Upper lobe of right lung (tissue), 1 donor: ENCODE measurements at regions not wholly inside any gene's neighbourhood (a gene's known extent, or its start where the extent isn't known, plus 50 kb on each side); places are given as distances from the start of the nearest gene placed in this dataset.

Experiments
- ATAC-seq: fragments of 200-7000 bp; cut with Tn5 transposase; one replicate; pipeline ENCODE4 v1.9.1; 2020; ENCODE audit warnings: mild to moderate bottlenecking, moderate library complexity
- DNase-seq: peaks from one replicate; pipeline ENCODE4 v3.0.0-alpha.2; 2020
- H3K27ac ChIP-seq: fragments of 200-600 bp; one replicate; pipeline ENCODE4 v1.8.0; 2022
- H3K27me3 ChIP-seq: fragments of 200-600 bp; one replicate; pipeline ENCODE4 v1.8.0; 2022; ENCODE audit warnings: mild to moderate bottlenecking
- H3K36me3 ChIP-seq: fragments of 200-600 bp; one replicate; pipeline ENCODE4 v1.8.0; 2022
- H3K4me1 ChIP-seq: fragments of 200-600 bp; one replicate; pipeline ENCODE4 v1.8.0; 2022
- H3K4me3 ChIP-seq: fragments of 200-600 bp; one replicate; pipeline ENCODE4 v1.8.0; 2022; ENCODE audit warnings: mild to moderate bottlenecking
- H3K9me3 ChIP-seq: fragments of 200-600 bp; one replicate; pipeline ENCODE4 v1.8.0; 2022
- CTCF ChIP-seq: fragments of 200-600 bp; IDR thresholded peaks from one replicate; pipeline ENCODE4 v1.8.0; 2022; ENCODE audit warnings: antibody characterized with exemption
- intact Hi-C: fragments of 100-400 bp; cut with DNase I; formaldehyde crosslinking; loops from one replicate; pipeline ENCODE4 v1.11.0; 2022
- donor health status: DM: no; HTN: yes; CAD: no; lungs with severe emphysema.

GRCh38 chr7:18234519-18234918 lies 206.9 kb upstream of the PRPS1L1 start:
- DNase-seq (no peak), ATAC-seq (no peak)
- H3K27ac ChIP-seq, result no peak overlapping the region
- no peak for TF ChIP-seq CTCF
- H3K9me3 ChIP-seq, result no peaks in the 10 kb centered on the region
- no peak overlapping the region for H3K4me3 ChIP-seq
- intact Hi-C loops, result no loop called here
- no peaks in the 10 kb centered on the region for H3K36me3 ChIP-seq
- H3K27me3 ChIP-seq, result no peaks in the 10 kb centered on the region
- no peaks in the 10 kb centered on the region for H3K4me1 ChIP-seq

GRCh38 chr7:18235819-18236218 lies 208.2 kb upstream of the PRPS1L1 start:
- no peak for TF ChIP-seq CTCF
- Histone ChIP-seq H3K9me3 (no peaks in the 10 kb centered on the region), H3K27me3 (no peaks in the 10 kb centered on the region), H3K4me1 (no peaks in the 10 kb centered on the region), H3K4me3 (no peak overlapping the region), H3K27ac (no peak overlapping the region), H3K36me3 (no peaks in the 10 kb centered on the region)
- intact Hi-C loops, result no loop called here
- DNase-seq (no peak), ATAC-seq (no peak)

- DNase-seq (no peak), ATAC-seq (no peak)
- no peaks in the 10 kb centered on the region for H3K27me3 ChIP-seq
- intact Hi-C loops, result no loop called here
- H3K9me3 ChIP-seq, result no peaks in the 10 kb centered on the region
- no peak overlapping the region for H3K27ac ChIP-seq
- H3K36me3 ChIP-seq, result no peaks in the 10 kb centered on the region
- TF ChIP-seq CTCF, result no peak
- no peaks in the 10 kb centered on the region for H3K4me1 ChIP-seq
- no peak overlapping the region for H3K4me3 ChIP-seq
Observed at GRCh38 chr7:18239212-18239611, 211.6 kb upstream of the PRPS1L1 start.

- DNase-seq (no peak), ATAC-seq (no peak)
- TF ChIP-seq CTCF, result no peak
- intact Hi-C loops, result no loop called here
- H3K4me3 ChIP-seq, result no peak overlapping the region
- no peak overlapping the region for H3K27ac ChIP-seq
- H3K4me1 ChIP-seq, result no peaks in the 10 kb centered on the region
- no peaks in the 10 kb centered on the region for H3K9me3 ChIP-seq
- H3K36me3 ChIP-seq, result no peaks in the 10 kb centered on the region
- H3K27me3 ChIP-seq, result no peaks in the 10 kb centered on the region
Observed at GRCh38 chr7:18241543-18242231, 214.0 kb upstream of the PRPS1L1 start.

- intact Hi-C loops, result no loop called here
- Histone ChIP-seq H3K9me3 (no peaks in the 10 kb centered on the region), H3K36me3 (no peaks in the 10 kb centered on the region), H3K4me3 (no peak overlapping the region), H3K27me3 (no peaks in the 10 kb centered on the region), H3K27ac (no peak overlapping the region), H3K4me1 (no peaks in the 10 kb centered on the region)
- no peak for TF ChIP-seq CTCF
- DNase-seq (no peak), ATAC-seq (no peak)
Observed at GRCh38 chr7:18243731-18244130, 216.1 kb upstream of the PRPS1L1 start.

- Histone ChIP-seq H3K4me3 (no peak overlapping the region), H3K27me3 (no peaks in the 10 kb centered on the region), H3K27ac (no peak overlapping the region), H3K9me3 (peaks cover 25% of the 10 kb centered on the region), H3K4me1 (no peaks in the 10 kb centered on the region), H3K36me3 (no peaks in the 10 kb centered on the region)
- ATAC-seq (no peak), DNase-seq (no peak)
- TF ChIP-seq CTCF, result no peak
- intact Hi-C loops, result no loop called here
Observed at GRCh38 chr7:18250133-18250532, 222.5 kb upstream of the PRPS1L1 start.
